Chondrocyte (in vitro differentiated cells): ENCODE measurements at regions not wholly inside any gene's neighbourhood (a gene's known extent, or its start where the extent isn't known, plus 50 kb on each side); places are given as distances from the start of the nearest gene placed in this dataset.

Experiments
- DNase-seq: peaks from one replicate; pipeline ENCODE4 v3.0.0; 2021; ENCODE audit warnings: mixed read lengths, low spot score
- H3K27ac Mint-ChIP-seq: one replicate; pipeline ENCODE4 v1.8.0; 2021; ENCODE audit warnings: mild to moderate bottlenecking, moderate library complexity, mixed read lengths; ENCODE audit not compliant: unreplicated experiment
- H3K27me3 Mint-ChIP-seq: 2 replicates; pipeline ENCODE4 v1.8.0; 2021; ENCODE audit warnings: low read depth, mixed read lengths
- H3K36me3 Mint-ChIP-seq: 2 replicates; pipeline ENCODE4 v1.8.0; 2021; ENCODE audit warnings: low read depth, mixed read lengths
- H3K4me1 Mint-ChIP-seq: 2 replicates; pipeline ENCODE4 v1.8.0; 2021; ENCODE audit warnings: low read depth, mild to moderate bottlenecking, mixed read lengths
- H3K4me3 Mint-ChIP-seq: one replicate; pipeline ENCODE4 v1.8.0; 2021; ENCODE audit warnings: mild to moderate bottlenecking, moderate library complexity, mixed read lengths; ENCODE audit not compliant: unreplicated experiment
- H3K9me3 Mint-ChIP-seq: 2 replicates; pipeline ENCODE4 v1.8.0; 2021; ENCODE audit warnings: low read depth, mixed read lengths
- TF ChIP-seq, protein P1 (sequence below): fragments of 200-600 bp; sonication (generic); IDR thresholded peaks from 2 replicates; pipeline ENCODE4 v1.5.0; 2021; ENCODE audit warnings: antibody characterized with exemption, mild to moderate bottlenecking, moderate library complexity

DNA sequence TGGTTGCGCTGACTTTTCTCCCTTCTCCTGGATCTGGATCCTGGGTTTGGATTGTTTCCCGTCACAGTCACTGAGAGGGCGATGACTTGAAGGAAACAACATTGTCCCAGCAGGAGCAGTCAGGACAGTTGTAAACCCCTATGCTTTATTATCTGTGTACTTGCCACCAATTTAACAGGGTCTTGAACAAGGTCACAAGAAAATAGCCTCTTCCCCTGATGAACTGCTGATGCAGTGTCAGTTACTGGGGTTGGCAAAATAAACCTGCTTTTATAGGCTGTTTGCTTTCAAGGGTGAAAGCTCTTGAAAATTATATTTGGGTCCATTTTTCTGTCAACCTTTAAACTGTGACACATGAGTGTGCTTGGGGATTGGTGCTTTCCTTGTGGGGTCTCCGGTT, 238.9 kb downstream of the ACTR3B start:
- Mint-ChIP-seq H3K4me1 (no peaks in the 10 kb centered on the region), H3K4me3 (no peak overlapping the region), H3K9me3 (peaks cover 20% of the 10 kb centered on the region), H3K27me3 (no peaks in the 10 kb centered on the region), H3K27ac (no peak overlapping the region), H3K36me3 (no peaks in the 10 kb centered on the region)
- DNase-seq = no peak
- TF ChIP-seq, protein P1, sequence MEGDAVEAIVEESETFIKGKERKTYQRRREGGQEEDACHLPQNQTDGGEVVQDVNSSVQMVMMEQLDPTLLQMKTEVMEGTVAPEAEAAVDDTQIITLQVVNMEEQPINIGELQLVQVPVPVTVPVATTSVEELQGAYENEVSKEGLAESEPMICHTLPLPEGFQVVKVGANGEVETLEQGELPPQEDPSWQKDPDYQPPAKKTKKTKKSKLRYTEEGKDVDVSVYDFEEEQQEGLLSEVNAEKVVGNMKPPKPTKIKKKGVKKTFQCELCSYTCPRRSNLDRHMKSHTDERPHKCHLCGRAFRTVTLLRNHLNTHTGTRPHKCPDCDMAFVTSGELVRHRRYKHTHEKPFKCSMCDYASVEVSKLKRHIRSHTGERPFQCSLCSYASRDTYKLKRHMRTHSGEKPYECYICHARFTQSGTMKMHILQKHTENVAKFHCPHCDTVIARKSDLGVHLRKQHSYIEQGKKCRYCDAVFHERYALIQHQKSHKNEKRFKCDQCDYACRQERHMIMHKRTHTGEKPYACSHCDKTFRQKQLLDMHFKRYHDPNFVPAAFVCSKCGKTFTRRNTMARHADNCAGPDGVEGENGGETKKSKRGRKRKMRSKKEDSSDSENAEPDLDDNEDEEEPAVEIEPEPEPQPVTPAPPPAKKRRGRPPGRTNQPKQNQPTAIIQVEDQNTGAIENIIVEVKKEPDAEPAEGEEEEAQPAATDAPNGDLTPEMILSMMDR = no peak

- TF ChIP-seq, protein P1 = no peak
- no peaks in the 10 kb centered on the region for H3K27me3 Mint-ChIP-seq
- H3K4me1 Mint-ChIP-seq = no peaks in the 10 kb centered on the region
- no peak overlapping the region for H3K4me3 Mint-ChIP-seq
- no peak overlapping the region for H3K27ac Mint-ChIP-seq
- no peaks in the 10 kb centered on the region for H3K36me3 Mint-ChIP-seq
- peaks cover 17% of the 10 kb centered on the region for H3K9me3 Mint-ChIP-seq
- no peak for DNase-seq
These were observed 242.6 kb downstream of the ACTR3B start for GRCh38 chr7:153002115-153002514.

- no peaks in the 10 kb centered on the region for H3K4me1 Mint-ChIP-seq
- no peak overlapping the region for H3K27ac Mint-ChIP-seq
- peaks cover 17% of the 10 kb centered on the region for H3K9me3 Mint-ChIP-seq
- DNase-seq = no peak
- TF ChIP-seq, protein P1 = no peak
- no peaks in the 10 kb centered on the region for H3K27me3 Mint-ChIP-seq
- no peaks in the 10 kb centered on the region for H3K36me3 Mint-ChIP-seq
- H3K4me3 Mint-ChIP-seq = no peak overlapping the region
These were observed 243.0 kb downstream of the ACTR3B start for GRCh38 chr7:153002572-153002971.

DNA sequence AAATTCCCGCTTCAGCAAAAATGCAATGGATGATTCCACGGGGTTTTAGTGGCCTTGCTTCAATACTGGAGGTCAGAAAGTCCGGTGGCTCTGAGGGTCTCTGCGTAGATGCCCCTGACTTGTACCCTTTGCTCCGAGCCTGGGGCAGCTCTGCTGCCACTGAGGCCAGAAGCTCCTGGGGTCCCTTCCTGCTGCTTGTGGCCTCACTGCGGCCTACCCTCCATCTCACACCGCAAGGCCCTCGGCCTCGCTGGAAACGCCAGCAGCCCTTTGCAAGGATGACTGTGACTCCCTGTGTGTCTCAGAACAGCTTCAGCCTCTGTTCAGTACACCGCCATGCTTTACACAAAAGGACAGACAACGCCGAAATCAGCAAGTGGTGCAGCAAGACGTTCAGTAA, 244.8 kb downstream of the ACTR3B start:
- H3K9me3 Mint-ChIP-seq = peaks cover 18% of the 10 kb centered on the region
- TF ChIP-seq, protein P1 = no peak
- no peak for DNase-seq
- H3K27ac Mint-ChIP-seq = no peak overlapping the region
- H3K4me3 Mint-ChIP-seq = no peak overlapping the region
- no peaks in the 10 kb centered on the region for H3K36me3 Mint-ChIP-seq
- H3K27me3 Mint-ChIP-seq = no peaks in the 10 kb centered on the region
- H3K4me1 Mint-ChIP-seq = no peaks in the 10 kb centered on the region

GRCh38 chr7:153005750-153006435, 246.3 kb downstream of the ACTR3B start:
- no peak overlapping the region for H3K27ac Mint-ChIP-seq
- no peaks in the 10 kb centered on the region for H3K27me3 Mint-ChIP-seq
- H3K36me3 Mint-ChIP-seq = no peaks in the 10 kb centered on the region
- no peak for DNase-seq
- no peaks in the 10 kb centered on the region for H3K4me1 Mint-ChIP-seq
- no peak overlapping the region for H3K4me3 Mint-ChIP-seq
- H3K9me3 Mint-ChIP-seq = peaks cover 19% of the 10 kb centered on the region
- TF ChIP-seq, protein P1 = no peak
